Ishikawa (cell line): ENCODE measurements at regions not wholly inside any gene's neighbourhood (a gene's known extent, or its start where the extent isn't known, plus 50 kb on each side); places are given as distances from the start of the nearest gene placed in this dataset.

Experiments
- TAF1 ChIP-seq: IDR thresholded peaks from 2 replicates; pipeline ENCODE4 v1.6.1; 2012; ENCODE audit warnings: low read depth, mild to moderate bottlenecking
- USF1 ChIP-seq: IDR thresholded peaks from 2 replicates; pipeline ENCODE4 v1.6.1; 2012
- YY1 ChIP-seq: IDR thresholded peaks from 2 replicates; pipeline ENCODE4 v1.6.1; 2012; ENCODE audit warnings: low read depth
- ZBTB7A ChIP-seq: IDR thresholded peaks from 2 replicates; pipeline ENCODE4 v1.6.1; 2012; ENCODE audit warnings: low read depth

- no peak for TF ChIP-seq ZBTB7A
- no peak for TF ChIP-seq TAF1
- no peak for TF ChIP-seq YY1
- no peak for TF ChIP-seq USF1
These were observed 335.2 kb downstream of the BMP4 start for GRCh38 chr14:53621433-53621832.
